ENCODE measurements at regions not wholly inside any gene's neighbourhood (a gene's known extent, or its start where the extent isn't known, plus 50 kb on each side); places are given as distances from the start of the nearest gene placed in this dataset.
"Not testable (repeated sequence)": the region's sequence is repeated elsewhere in the genome, so short reads cannot be mapped to it uniquely, and the experiment has no call there.

DNA sequence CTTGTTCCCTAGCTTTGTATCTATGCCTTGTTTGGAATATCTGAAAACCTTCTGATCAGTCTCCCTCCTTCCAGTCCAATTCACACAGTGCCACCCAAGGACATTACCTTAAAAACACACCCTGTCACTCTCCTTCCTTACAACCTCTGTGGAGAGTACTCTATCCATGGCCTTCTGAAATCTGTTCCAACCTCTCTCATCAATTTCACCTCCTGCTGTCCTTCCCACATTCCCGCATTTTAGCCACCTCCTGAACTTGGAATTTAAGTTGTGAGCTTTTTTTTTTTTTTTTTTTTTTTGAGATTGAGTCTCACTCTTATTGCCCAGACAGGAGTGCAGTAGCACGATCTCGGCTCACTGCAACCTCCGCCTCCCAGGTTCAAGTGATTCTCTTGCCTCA, 824.8 kb downstream of the METTL15 start:
- Histone ChIP-seq H3K27ac (ENCODE audit: low read length) (no peak overlapping the region), H3K4me1 (ENCODE audit: control insufficient read depth in 1 of 2, insufficient read depth in 2 of 2, low read length in 2 of 2) (no peaks in the 10 kb centered on the region), H3K9me3 (ENCODE audit: control insufficient read depth in 1 of 2, low read length in 2 of 2) (peaks cover 0 to 5% of the 10 kb centered on the region in 2 donors), H3K4me3 (ENCODE audit: low read depth in 1 of 2, low read length in 2 of 2) (no peak overlapping the region), H3K36me3 (ENCODE audit: control insufficient read depth in 1 of 2, insufficient read depth in 2 of 2, low read length in 2 of 2) (no peaks in the 10 kb centered on the region), H3K27me3 (ENCODE audit: low read depth, low read length) (no peaks in the 10 kb centered on the region)

DNA sequence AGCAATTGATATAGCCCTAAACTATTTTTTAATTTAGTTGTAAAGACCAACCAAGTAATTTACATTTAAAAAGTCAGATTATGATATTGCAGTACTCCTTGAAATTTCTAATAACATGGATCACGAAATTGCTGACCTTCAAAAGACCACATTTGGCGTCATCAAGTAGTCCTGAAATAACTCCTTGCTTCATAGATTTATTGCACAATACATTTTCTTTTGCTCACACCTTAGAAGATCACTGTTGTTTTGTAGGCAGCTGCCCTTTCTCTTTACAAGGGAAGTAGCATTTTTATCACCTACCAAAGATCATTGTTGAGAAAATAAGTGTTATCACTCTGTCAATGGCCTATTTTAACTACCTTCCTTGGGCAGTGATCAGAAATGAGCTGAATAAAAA, 815.8 kb downstream of the METTL15 start:
- Histone ChIP-seq H3K36me3 (ENCODE audit: control insufficient read depth in 1 of 2, insufficient read depth in 2 of 2, low read length in 2 of 2) (no peaks in the 10 kb centered on the region), H3K27me3 (ENCODE audit: low read depth, low read length) (no peaks in the 10 kb centered on the region), H3K4me1 (ENCODE audit: control insufficient read depth in 1 of 2, insufficient read depth in 2 of 2, low read length in 2 of 2) (no peaks in the 10 kb centered on the region), H3K27ac (ENCODE audit: low read length) (no peak overlapping the region), H3K9me3 (ENCODE audit: control insufficient read depth in 1 of 2, low read length in 2 of 2) (no peaks in the 10 kb centered on the region), H3K4me3 (ENCODE audit: low read depth in 1 of 2, low read length in 2 of 2) (no peak overlapping the region)

DNA sequence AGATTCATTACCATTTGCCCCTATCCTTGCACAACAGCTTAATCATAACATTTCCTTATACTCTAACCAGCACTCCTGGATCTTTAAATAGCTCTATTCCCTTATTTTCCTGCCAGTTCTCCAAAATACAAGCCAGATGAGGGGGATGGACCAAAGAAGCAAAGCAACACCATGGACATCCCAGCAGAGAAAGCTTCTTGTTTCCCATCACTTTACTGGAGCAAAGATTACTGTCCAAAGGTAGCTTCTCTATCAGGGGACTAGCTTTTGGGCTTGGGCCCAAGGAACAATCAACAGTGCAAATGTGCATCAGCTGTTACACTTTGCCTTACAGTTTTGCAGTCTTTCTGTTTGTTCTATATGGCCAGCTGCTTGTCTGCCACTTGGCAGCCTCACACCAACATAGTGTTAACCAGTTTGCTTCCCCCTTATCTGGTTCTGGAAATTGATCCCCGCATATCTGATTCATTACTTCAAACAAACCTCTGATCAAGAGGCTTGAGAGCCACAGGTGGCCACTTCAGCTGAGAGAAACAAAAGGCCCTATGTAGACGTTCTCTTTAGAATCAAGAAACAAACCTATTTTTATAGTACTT, 814.3 kb downstream of the METTL15 start:
- Histone ChIP-seq H3K4me1 (ENCODE audit: control insufficient read depth in 1 of 2, insufficient read depth in 2 of 2, low read length in 2 of 2) (no peaks in the 10 kb centered on the region), H3K27ac (ENCODE audit: low read length) (no peak overlapping the region), H3K4me3 (ENCODE audit: low read depth in 1 of 2, low read length in 2 of 2) (no peak overlapping the region), H3K27me3 (ENCODE audit: low read depth, low read length) (no peaks in the 10 kb centered on the region), H3K9me3 (ENCODE audit: control insufficient read depth in 1 of 2, low read length in 2 of 2) (no peaks in the 10 kb centered on the region), H3K36me3 (ENCODE audit: control insufficient read depth in 1 of 2, insufficient read depth in 2 of 2, low read length in 2 of 2) (no peaks in the 10 kb centered on the region)

DNA sequence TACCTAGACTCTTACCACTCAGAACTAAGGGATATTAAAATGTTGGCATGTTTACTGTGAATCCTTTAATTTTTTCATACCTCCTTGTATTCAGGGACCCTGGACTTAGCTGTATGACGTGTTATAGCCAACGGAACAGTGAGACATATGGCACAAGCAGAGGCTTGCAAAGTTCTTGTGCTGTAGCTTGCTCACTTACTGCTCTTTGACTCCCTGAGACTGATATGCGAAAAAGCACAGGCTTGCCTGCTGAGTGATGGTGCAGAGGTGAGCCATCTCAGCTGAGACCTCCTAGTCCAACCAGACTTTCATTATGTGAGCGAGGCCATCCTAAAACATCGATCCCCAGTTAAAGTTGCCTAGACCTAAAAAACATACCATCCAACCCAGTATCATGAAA, 811.0 kb downstream of the METTL15 start:
- no peak overlapping the region for H3K27ac ChIP-seq (ENCODE audit: low read length)
- no peak overlapping the region for H3K4me3 ChIP-seq (ENCODE audit: low read depth in 1 of 2, low read length in 2 of 2)
- no peaks in the 10 kb centered on the region for H3K27me3 ChIP-seq (ENCODE audit: low read depth, low read length)
- no peaks in the 10 kb centered on the region for H3K4me1 ChIP-seq (ENCODE audit: control insufficient read depth in 1 of 2, insufficient read depth in 2 of 2, low read length in 2 of 2)
- no peaks in the 10 kb centered on the region for H3K9me3 ChIP-seq (ENCODE audit: control insufficient read depth in 1 of 2, low read length in 2 of 2)
- H3K36me3 ChIP-seq (ENCODE audit: control insufficient read depth in 1 of 2, insufficient read depth in 2 of 2, low read length in 2 of 2) = no peaks in the 10 kb centered on the region

DNA sequence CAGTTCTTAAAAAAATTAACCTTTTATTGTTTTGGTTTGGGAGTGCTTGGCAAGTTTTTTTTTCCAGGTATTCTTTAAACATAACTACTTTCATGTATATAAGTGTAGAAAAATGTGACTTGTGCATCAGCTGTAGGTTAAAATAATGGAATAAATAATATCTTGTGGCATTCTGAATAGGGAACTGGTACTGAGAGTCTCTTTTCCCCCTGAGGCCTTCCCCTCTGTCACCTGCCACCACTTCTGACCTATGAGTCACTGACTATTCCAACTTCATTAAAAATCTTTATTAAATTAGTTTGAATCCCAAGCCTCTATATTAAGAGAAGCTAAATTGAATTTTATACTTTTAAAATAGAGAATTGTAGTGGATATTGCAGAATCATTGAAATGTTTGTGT, 805.7 kb downstream of the METTL15 start:
- Histone ChIP-seq H3K9me3 (ENCODE audit: control insufficient read depth in 1 of 2, low read length in 2 of 2) (no peaks in the 10 kb centered on the region), H3K4me1 (ENCODE audit: control insufficient read depth in 1 of 2, insufficient read depth in 2 of 2, low read length in 2 of 2) (no peaks in the 10 kb centered on the region), H3K36me3 (ENCODE audit: control insufficient read depth in 1 of 2, insufficient read depth in 2 of 2, low read length in 2 of 2) (no peaks in the 10 kb centered on the region), H3K27me3 (ENCODE audit: low read depth, low read length) (no peaks in the 10 kb centered on the region), H3K27ac (ENCODE audit: low read length) (no peak overlapping the region), H3K4me3 (ENCODE audit: low read depth in 1 of 2, low read length in 2 of 2) (no peak overlapping the region)

DNA sequence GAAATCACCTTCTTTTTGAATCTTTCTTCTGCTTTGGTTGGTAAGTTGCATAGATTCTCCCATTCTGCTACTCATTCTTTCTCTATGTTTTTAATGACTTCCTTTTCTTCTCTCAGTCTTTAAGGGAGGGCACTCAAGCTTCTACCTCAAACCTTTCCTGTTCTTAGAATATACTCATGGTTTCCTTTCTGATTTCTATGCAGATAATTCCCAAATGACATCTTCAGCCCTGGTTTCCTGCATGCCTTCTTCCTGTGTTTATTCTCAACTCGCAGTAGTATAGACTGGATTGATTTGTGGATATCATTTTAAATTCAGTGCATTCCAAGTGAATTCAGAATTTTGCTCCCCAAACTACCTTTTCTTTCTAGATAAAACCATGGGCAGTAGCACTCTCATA, 803.6 kb downstream of the METTL15 start:
- Histone ChIP-seq H3K36me3 (ENCODE audit: control insufficient read depth in 1 of 2, insufficient read depth in 2 of 2, low read length in 2 of 2) (no peaks in the 10 kb centered on the region), H3K27me3 (ENCODE audit: low read depth, low read length) (no peaks in the 10 kb centered on the region), H3K4me1 (ENCODE audit: control insufficient read depth in 1 of 2, insufficient read depth in 2 of 2, low read length in 2 of 2) (no peaks in the 10 kb centered on the region), H3K4me3 (ENCODE audit: low read depth in 1 of 2, low read length in 2 of 2) (no peak overlapping the region), H3K27ac (ENCODE audit: low read length) (no peak overlapping the region), H3K9me3 (ENCODE audit: control insufficient read depth in 1 of 2, low read length in 2 of 2) (no peaks in the 10 kb centered on the region)

DNA sequence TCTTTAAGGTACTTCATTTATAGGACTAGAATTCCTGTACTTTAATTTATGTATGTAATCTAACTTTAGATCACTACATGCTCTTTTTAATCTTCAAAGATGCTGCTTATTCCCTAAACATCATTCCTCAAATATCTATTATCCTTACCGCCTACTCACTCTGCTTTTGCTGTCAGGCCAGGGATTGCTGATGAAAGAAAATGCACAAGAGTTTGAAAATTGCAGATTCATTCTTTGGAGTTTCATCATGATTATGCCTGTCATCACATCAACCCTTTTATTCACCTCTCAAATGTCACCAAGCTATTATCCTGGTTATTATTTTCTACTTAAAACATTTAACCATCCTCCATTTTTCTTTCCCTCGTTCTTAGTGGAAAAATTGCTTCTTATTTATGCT, 802.7 kb downstream of the METTL15 start:
- no peaks in the 10 kb centered on the region for H3K4me1 ChIP-seq (ENCODE audit: control insufficient read depth in 1 of 2, insufficient read depth in 2 of 2, low read length in 2 of 2)
- no peaks in the 10 kb centered on the region for H3K9me3 ChIP-seq (ENCODE audit: control insufficient read depth in 1 of 2, low read length in 2 of 2)
- H3K36me3 ChIP-seq (ENCODE audit: control insufficient read depth in 1 of 2, insufficient read depth in 2 of 2, low read length in 2 of 2) = no peaks in the 10 kb centered on the region
- H3K27ac ChIP-seq (ENCODE audit: low read length) = no peak overlapping the region
- H3K4me3 ChIP-seq (ENCODE audit: low read depth in 1 of 2, low read length in 2 of 2) = no peak overlapping the region
- H3K27me3 ChIP-seq (ENCODE audit: low read depth, low read length) = no peaks in the 10 kb centered on the region

DNA sequence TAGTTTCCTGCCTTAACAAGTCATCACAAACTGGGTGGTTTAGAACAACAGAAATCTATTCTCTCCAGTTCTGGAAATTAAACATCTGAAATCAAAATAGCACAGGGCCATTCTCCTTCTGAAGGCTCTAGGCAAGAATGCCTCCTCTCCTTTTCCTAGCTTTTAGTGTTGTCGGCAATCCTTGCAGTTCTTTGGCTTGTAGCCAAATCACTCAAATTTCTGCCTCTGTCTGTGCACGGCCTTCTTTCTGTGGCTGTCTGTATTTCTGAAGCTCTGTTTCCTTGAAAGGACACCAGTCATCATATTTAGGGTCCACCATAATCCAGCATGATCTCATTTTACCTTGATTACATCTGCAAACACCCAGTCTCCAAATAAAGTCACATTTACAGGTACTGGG, 795.5 kb downstream of the METTL15 start:
- Histone ChIP-seq H3K4me1 (ENCODE audit: control insufficient read depth in 1 of 2, insufficient read depth in 2 of 2, low read length in 2 of 2) (no peaks in the 10 kb centered on the region), H3K27me3 (ENCODE audit: low read depth, low read length) (no peaks in the 10 kb centered on the region), H3K36me3 (ENCODE audit: control insufficient read depth in 1 of 2, insufficient read depth in 2 of 2, low read length in 2 of 2) (no peaks in the 10 kb centered on the region), H3K9me3 (ENCODE audit: control insufficient read depth in 1 of 2, low read length in 2 of 2) (no peaks in the 10 kb centered on the region), H3K4me3 (ENCODE audit: low read depth in 1 of 2, low read length in 2 of 2) (no peak overlapping the region), H3K27ac (ENCODE audit: low read length) (no peak overlapping the region)

DNA sequence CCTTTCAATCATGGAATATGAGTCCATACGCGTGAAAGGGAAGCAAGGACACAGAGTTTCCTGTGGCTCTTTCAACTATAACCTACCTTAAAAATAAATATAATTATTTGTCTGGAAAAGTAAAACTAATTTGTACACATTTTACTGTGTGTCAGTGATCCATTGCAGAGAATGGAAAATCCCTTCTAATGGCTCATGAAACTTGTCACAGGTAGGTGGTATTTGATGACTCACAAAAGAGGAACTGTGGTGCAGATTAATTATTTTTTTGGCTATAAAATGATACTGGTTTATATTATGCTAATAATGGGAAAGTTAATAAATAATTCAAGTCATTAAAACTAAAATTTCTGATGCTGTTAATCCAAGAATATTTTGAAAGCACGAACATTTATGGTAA, 792.2 kb downstream of the METTL15 start:
- Histone ChIP-seq H3K4me1 (ENCODE audit: control insufficient read depth in 1 of 2, insufficient read depth in 2 of 2, low read length in 2 of 2) (no peaks in the 10 kb centered on the region), H3K27me3 (ENCODE audit: low read depth, low read length) (no peaks in the 10 kb centered on the region), H3K4me3 (ENCODE audit: low read depth in 1 of 2, low read length in 2 of 2) (no peak overlapping the region), H3K9me3 (ENCODE audit: control insufficient read depth in 1 of 2, low read length in 2 of 2) (no peaks in the 10 kb centered on the region), H3K36me3 (ENCODE audit: control insufficient read depth in 1 of 2, insufficient read depth in 2 of 2, low read length in 2 of 2) (no peaks in the 10 kb centered on the region), H3K27ac (ENCODE audit: low read length) (no peak overlapping the region)

DNA sequence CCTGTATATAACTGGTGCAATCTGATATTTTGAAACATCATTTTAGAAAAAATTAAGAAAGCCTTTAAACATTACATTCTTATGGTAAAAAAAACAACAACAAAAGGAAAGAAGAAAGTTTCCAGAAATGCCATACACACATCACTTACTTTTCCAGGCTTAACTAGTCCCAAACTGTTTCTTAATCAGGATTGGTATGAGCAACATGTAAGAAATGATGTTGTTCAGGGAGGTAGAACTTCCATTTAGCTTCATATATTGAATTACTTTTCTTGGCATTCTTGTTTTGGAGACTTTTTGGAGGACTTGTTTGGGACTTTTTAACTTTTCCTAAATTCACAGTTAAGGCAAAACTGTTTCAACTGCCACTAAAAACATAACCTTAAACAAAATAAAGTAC, 791.5 kb downstream of the METTL15 start:
- Histone ChIP-seq H3K4me1 (ENCODE audit: control insufficient read depth in 1 of 2, insufficient read depth in 2 of 2, low read length in 2 of 2) (no peaks in the 10 kb centered on the region), H3K4me3 (ENCODE audit: low read depth in 1 of 2, low read length in 2 of 2) (no peak overlapping the region), H3K27ac (ENCODE audit: low read length) (no peak overlapping the region), H3K9me3 (ENCODE audit: control insufficient read depth in 1 of 2, low read length in 2 of 2) (no peaks in the 10 kb centered on the region), H3K36me3 (ENCODE audit: control insufficient read depth in 1 of 2, insufficient read depth in 2 of 2, low read length in 2 of 2) (no peaks in the 10 kb centered on the region), H3K27me3 (ENCODE audit: low read depth, low read length) (no peaks in the 10 kb centered on the region)

DNA sequence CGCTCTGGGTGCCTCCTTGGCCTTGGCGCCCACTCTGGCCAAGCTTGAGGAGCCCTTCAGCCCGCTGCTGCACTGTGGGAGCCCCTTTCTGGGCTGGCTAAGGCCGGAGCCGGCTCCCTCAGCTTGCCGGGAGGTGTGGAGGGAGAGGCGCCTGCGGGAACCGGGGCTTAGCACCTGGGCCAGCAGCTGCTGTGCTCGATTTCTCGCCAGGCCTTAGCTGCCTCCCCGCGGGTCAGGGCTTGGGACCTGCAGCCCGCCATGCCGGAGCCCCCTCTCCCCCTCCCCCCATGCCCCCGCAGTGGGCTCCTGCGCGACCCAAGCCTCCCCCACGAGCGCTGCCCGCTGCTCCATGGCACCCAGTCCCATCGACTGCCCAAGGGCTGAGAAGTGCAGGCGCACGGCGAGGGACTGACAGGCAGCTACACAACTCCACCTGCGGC, 782.4 kb downstream of the METTL15 start:
- H3K4me1 ChIP-seq (ENCODE audit: control insufficient read depth in 1 of 2, insufficient read depth in 2 of 2, low read length in 2 of 2); H3K27me3 ChIP-seq (ENCODE audit: low read depth, low read length); H3K36me3 ChIP-seq (ENCODE audit: control insufficient read depth in 1 of 2, insufficient read depth in 2 of 2, low read length in 2 of 2); H3K4me3 ChIP-seq (ENCODE audit: low read depth in 1 of 2, low read length in 2 of 2); H3K27ac ChIP-seq (ENCODE audit: low read length); H3K9me3 ChIP-seq (ENCODE audit: control insufficient read depth in 1 of 2, low read length in 2 of 2): not testable (repeated sequence)

DNA sequence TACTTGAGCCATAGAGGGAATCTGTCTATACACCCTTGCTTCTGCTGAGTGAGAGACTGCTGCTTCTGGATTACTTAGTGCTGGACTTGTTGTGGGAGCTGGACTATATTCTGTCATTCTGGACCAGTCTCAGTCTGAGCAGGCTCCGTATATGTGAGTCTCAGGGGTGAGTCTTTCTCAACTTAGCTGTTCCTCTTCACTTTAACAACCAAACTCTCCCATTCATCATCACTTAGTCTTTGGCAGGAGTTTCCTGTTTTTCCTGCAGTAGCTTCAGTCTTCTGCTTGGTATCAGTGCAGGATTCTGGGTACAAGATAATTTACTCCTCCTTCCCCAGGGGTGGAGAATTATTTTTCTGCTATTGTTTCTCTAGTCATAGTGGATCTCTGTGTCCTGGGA, 779.5 kb downstream of the METTL15 start:
- peaks cover 0 to 2% of the 10 kb centered on the region in 2 donors for H3K9me3 ChIP-seq (ENCODE audit: control insufficient read depth in 1 of 2, low read length in 2 of 2)
- H3K36me3 ChIP-seq (ENCODE audit: control insufficient read depth in 1 of 2, insufficient read depth in 2 of 2, low read length in 2 of 2) = no peaks in the 10 kb centered on the region
- no peak overlapping the region for H3K4me3 ChIP-seq (ENCODE audit: low read depth in 1 of 2, low read length in 2 of 2)
- no peaks in the 10 kb centered on the region for H3K27me3 ChIP-seq (ENCODE audit: low read depth, low read length)
- H3K4me1 ChIP-seq (ENCODE audit: control insufficient read depth in 1 of 2, insufficient read depth in 2 of 2, low read length in 2 of 2) = no peaks in the 10 kb centered on the region
- no peak overlapping the region for H3K27ac ChIP-seq (ENCODE audit: low read length)
